C4-2B (cell line): ENCODE measurements at regions not wholly inside any gene's neighbourhood (a gene's known extent, or its start where the extent isn't known, plus 50 kb on each side); places are given as distances from the start of the nearest gene placed in this dataset.

Experiments used
- H3K27ac ChIP-seq: fragments of 450-650 bp; 2 replicates; pipeline ENCODE4 v1.5.1; 2017
- ZFX ChIP-seq: fragments of 450-650 bp; IDR thresholded peaks from 2 replicates; pipeline ENCODE4 v1.6.1; 2017
- TF ChIP-seq, protein P1 (sequence below): fragments of 450-650 bp; conservative IDR thresholded peaks from 2 replicates; pipeline ENCODE4 v1.5.1; 2017; ENCODE audit warnings: mild to moderate bottlenecking

DNA sequence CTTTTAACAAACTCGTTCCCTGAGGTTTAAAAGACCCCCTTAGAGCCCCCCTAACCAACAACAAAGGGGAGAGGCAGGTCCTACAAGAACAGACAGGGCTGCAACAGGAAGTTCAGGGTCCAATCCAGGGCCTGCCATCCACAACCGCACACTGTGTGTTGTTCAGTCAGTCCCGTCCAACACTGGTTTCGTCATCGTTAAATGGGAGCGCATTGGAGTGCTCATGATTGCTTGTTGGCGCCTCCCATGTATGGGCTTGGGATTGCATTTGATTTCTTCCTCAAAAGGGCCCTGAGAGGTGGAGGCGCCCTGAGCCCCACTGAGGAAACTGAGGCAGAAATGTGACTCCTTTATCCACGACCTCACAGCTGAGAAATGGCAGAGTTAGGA is 174.1 kb downstream of the MN1 start:
- no peak overlapping the region for H3K27ac ChIP-seq
- TF ChIP-seq, protein P1, sequence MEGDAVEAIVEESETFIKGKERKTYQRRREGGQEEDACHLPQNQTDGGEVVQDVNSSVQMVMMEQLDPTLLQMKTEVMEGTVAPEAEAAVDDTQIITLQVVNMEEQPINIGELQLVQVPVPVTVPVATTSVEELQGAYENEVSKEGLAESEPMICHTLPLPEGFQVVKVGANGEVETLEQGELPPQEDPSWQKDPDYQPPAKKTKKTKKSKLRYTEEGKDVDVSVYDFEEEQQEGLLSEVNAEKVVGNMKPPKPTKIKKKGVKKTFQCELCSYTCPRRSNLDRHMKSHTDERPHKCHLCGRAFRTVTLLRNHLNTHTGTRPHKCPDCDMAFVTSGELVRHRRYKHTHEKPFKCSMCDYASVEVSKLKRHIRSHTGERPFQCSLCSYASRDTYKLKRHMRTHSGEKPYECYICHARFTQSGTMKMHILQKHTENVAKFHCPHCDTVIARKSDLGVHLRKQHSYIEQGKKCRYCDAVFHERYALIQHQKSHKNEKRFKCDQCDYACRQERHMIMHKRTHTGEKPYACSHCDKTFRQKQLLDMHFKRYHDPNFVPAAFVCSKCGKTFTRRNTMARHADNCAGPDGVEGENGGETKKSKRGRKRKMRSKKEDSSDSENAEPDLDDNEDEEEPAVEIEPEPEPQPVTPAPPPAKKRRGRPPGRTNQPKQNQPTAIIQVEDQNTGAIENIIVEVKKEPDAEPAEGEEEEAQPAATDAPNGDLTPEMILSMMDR, result no peak
- no peak for TF ChIP-seq ZFX

DNA sequence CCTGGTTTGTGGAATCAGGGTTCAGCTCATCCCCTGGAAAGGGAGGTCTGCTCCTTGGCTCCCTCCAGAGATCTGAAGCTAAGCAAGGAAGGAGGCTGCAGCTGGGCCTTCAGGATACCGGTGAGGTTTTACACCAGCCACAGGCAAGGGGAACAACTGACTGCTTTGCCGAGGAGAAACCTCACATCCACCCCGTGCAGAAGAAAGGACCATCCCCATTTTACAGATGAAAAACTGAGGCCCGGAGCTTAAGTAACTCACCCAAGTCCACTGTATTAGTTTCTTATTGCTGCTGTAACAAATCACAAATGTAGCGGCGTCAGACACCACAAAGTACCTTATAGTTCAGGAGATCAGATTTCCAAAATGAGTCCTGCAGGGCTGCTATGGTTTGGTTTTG is 173.7 kb downstream of the MN1 start:
- TF ChIP-seq, protein P1, result no peak
- TF ChIP-seq ZFX, result no peak
- no peak overlapping the region for H3K27ac ChIP-seq

DNA sequence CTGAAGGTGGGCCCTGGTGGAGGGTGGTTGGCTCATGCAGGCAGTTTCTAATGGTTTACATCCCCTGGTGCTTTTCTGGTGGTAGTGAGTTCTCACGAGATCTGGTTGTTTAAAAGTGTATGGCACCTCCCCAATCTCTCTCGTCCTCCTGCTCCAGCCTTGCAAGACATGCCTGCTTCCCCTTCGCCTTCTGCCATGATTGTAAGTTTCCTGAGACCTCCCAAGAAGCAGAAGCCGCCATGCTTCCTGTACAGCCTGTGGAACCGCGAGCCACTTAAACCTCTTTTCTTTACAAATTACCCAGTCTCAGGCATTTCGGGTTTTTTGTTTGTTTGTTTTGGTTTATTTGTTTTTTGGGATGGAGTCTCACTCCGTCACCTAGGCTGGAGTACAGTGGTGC is 173.2 kb downstream of the MN1 start:
- H3K27ac ChIP-seq, result no peak overlapping the region
- TF ChIP-seq, protein P1, result no peak
- no peak for TF ChIP-seq ZFX

DNA sequence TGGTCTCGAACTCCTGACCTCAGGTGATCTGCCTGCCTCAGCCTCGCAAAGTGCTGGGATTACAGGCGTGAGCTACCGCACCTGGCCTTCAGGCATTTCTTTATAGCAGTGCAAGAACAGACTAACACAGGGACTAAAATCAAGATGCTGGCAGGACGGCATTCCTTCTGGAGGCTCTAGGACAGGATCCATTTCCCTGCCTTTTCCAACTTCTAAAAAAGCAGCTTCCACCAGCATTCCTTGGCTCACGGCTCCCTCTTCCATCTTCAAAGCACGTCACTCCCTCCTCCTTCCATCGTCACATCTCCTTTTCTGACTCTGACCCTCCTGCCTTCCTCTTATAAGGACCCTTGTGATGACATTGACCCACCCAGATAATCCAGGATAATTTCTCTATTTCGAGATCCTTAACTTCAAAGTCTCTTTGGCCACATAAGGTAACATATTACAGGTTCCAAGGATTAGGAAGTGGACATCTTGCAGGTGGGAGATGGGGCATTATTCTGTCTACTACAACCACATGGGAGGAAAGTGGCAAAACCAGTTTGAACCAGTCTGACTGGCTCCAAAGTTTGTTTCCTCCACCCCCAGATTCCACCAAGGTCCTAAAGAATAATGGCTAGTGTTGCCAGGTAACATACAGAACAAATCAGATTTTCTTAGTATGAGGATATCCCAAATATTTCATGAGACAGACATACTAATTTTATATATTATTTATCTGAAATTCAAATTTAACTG is 172.5 kb downstream of the MN1 start:
- TF ChIP-seq, protein P1, result no peak
- TF ChIP-seq ZFX, result no peak

GRCh38 chr22:27629908-27630673 is 171.5 kb downstream of the MN1 start:
- no peak for TF ChIP-seq ZFX
- TF ChIP-seq, protein P1, result no peak
- H3K27ac ChIP-seq, result no peak overlapping the region

More for the DNA sequence above, 172.5 kb downstream of the MN1 start:
- no peak overlapping the region for H3K27ac ChIP-seq

DNA sequence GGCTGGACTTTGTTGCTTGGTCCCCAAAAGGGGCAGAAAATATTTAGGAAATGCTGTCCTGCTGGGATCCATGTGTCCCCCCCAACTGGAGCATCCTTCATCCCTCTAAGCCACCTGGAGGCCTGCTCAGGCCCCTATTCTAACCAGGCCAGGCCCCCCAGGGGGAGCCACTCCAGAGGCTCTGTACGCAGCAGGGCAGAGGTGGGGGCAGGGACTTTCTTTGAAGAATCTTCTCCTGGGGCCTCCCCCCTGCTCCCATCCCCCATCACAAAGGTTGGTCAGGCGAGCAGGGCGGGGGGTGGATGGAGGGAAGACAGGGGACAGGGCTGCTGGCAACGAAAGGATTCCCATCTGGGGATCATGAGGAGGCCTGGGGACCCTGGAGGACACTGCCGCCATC is 170.8 kb downstream of the MN1 start:
- H3K27ac ChIP-seq, result no peak overlapping the region
- TF ChIP-seq ZFX, result no peak
- TF ChIP-seq, protein P1, result no peak

GRCh38 chr22:27631641-27632040 is 169.9 kb downstream of the MN1 start:
- no peak overlapping the region for H3K27ac ChIP-seq
- no peak for TF ChIP-seq ZFX
- TF ChIP-seq, protein P1, result no peak
